IMR-90 (cell line): ENCODE measurements at regions not wholly inside any gene's neighbourhood (a gene's known extent, or its start where the extent isn't known, plus 50 kb on each side); places are given as distances from the start of the nearest gene placed in this dataset.

Source experiments
- ATAC-seq: fragments of 200-7000 bp; cut with Tn5 transposase; 2 replicates; pipeline ENCODE4 v1.9.1; 2020; ENCODE audit warnings: low read depth, mild to moderate bottlenecking, moderate library complexity
- BruUV-seq: library from RNA; stranded (reverse); fragments of 400-500 nt; replicated peaks from 2 replicates; lab custom pipeline; 2021; lab: Mats Ljungman, UMichigan
- CTCF ChIA-PET: fragments of 300-600 bp; formaldehyde crosslinking; extraction: SDS; loops from one replicate; lab custom pipeline; 2021; ENCODE audit warnings: antibody characterized with exemption; lab: Yijun Ruan, JAX
- POLR2A ChIA-PET: fragments of 300-600 bp; sonication (Branson Sonifier 250); formaldehyde crosslinking; loops from one replicate; lab custom pipeline; 2022; ENCODE audit warnings: antibody characterized with exemption; ENCODE audit not compliant: unreplicated experiment; lab: Charles Lee
- DNase-seq: peaks from one replicate; pipeline ENCODE4 v3.0.0; 2013
- H2AFZ ChIP-seq: replicated peaks from 2 replicates; pipeline ENCODE3; 2013; ENCODE audit warnings: low read length, mild to moderate bottlenecking; ENCODE audit not compliant: poor library complexity
- H2AK5ac ChIP-seq: 2 replicates; pipeline ENCODE4 v1.6.1; 2013; ENCODE audit warnings: low read depth, low read length, inconsistent platforms
- H2AK9ac ChIP-seq: replicated peaks from 2 replicates; pipeline ENCODE3; 2013; ENCODE audit warnings: mild to moderate bottlenecking, low read depth, low read length, moderate library complexity; ENCODE audit not compliant: poor library complexity
- H2BK120ac ChIP-seq: 2 replicates; pipeline ENCODE4 v1.6.1; 2013; ENCODE audit warnings: low read depth, low read length, inconsistent platforms
- H2BK15ac ChIP-seq: 3 replicates; pipeline ENCODE4 v1.6.1; 2013; ENCODE audit warnings: low read depth, low read length, inconsistent platforms
- H2BK20ac ChIP-seq: 2 replicates; pipeline ENCODE4 v1.6.1; 2013; ENCODE audit warnings: low read depth, mild to moderate bottlenecking, inconsistent platforms, low read length, moderate library complexity
- H2BK5ac ChIP-seq: 2 replicates; pipeline ENCODE4 v1.6.1; 2013; ENCODE audit warnings: mild to moderate bottlenecking, low read depth, low read length, inconsistent platforms; ENCODE audit not compliant: poor library complexity, severe bottlenecking
- H3K14ac ChIP-seq: replicated peaks from 2 replicates; pipeline ENCODE4 v1.6.1; 2013; ENCODE audit warnings: low read depth, low read length, inconsistent platforms
- H3K18ac ChIP-seq: 2 replicates; pipeline ENCODE4 v1.6.1; 2013; ENCODE audit warnings: low read depth, low read length, control low read depth
- H3K23ac ChIP-seq: 2 replicates; pipeline ENCODE4 v1.6.1; 2013; ENCODE audit warnings: low read depth, low read length, inconsistent platforms
- H3K27ac ChIP-seq: 2 replicates; pipeline ENCODE4 v1.5.1; 2013; ENCODE audit warnings: mild to moderate bottlenecking, control low read depth, low read length; ENCODE audit not compliant: insufficient read depth
- H3K27me3 ChIP-seq: 2 replicates; pipeline ENCODE4 v1.6.1; 2013; ENCODE audit warnings: low read length; ENCODE audit not compliant: control insufficient read depth, insufficient read depth
- H3K36me3 ChIP-seq: 2 replicates; pipeline ENCODE4 v1.6.1; 2013; ENCODE audit warnings: low read length, mixed read lengths; ENCODE audit not compliant: control insufficient read depth, insufficient read depth
- H3K4ac ChIP-seq: 2 replicates; pipeline ENCODE4 v1.6.1; 2013; ENCODE audit warnings: low read depth, low read length, inconsistent platforms
- H3K4me1 ChIP-seq: 2 replicates; pipeline ENCODE4 v1.6.1; 2013; ENCODE audit warnings: low read length, mixed read lengths; ENCODE audit not compliant: control insufficient read depth, insufficient read depth
- H3K4me2 ChIP-seq: 2 replicates; pipeline ENCODE4 v1.6.1; 2013; ENCODE audit warnings: low read depth, mild to moderate bottlenecking, control low read depth, low read length, moderate library complexity
- H3K4me3 ChIP-seq: 2 replicates; pipeline ENCODE4 v1.5.1; 2013; ENCODE audit warnings: low read depth, mild to moderate bottlenecking, control low read depth, low read length, moderate library complexity; ENCODE audit not compliant: insufficient read depth
- H3K56ac ChIP-seq: 2 replicates; pipeline ENCODE4 v1.6.1; 2013; ENCODE audit warnings: low read length, inconsistent platforms; ENCODE audit not compliant: insufficient read depth; ENCODE audit errors: extremely low read depth
- H3K79me1 ChIP-seq, 2 experiments: 2 replicates each; pipeline ENCODE4 v1.6.1; 2013; ENCODE audit warnings: low read length in 2 of 2, inconsistent platforms in 1 of 2, low read depth in 1 of 2
- H3K9ac ChIP-seq: 2 replicates; pipeline ENCODE4 v1.6.1; 2013; ENCODE audit warnings: low read depth, low read length, control low read depth
- H3K9me1 ChIP-seq: 2 replicates; pipeline ENCODE4 v1.6.1; 2013; ENCODE audit warnings: low read length, inconsistent platforms; ENCODE audit not compliant: insufficient read depth
- H3K9me3 ChIP-seq: 2 replicates; pipeline ENCODE4 v1.6.1; 2013; ENCODE audit warnings: low read length; ENCODE audit not compliant: control insufficient read depth, insufficient read depth
- H4K20me1 ChIP-seq: 2 replicates; pipeline ENCODE4 v1.6.1; 2013; ENCODE audit warnings: low read length, inconsistent platforms; ENCODE audit not compliant: insufficient read depth
- H4K5ac ChIP-seq: 2 replicates; pipeline ENCODE4 v1.6.1; 2013; ENCODE audit warnings: mild to moderate bottlenecking, low read depth, low read length, control low read depth
- H4K8ac ChIP-seq, 2 experiments: 2 replicates each; pipeline ENCODE4 v1.6.1; 2013; ENCODE audit warnings: low read depth in 2 of 2, low read length in 2 of 2, control low read depth in 1 of 2, inconsistent platforms in 1 of 2
- H4K91ac ChIP-seq: 2 replicates; pipeline ENCODE4 v1.6.1; 2013; ENCODE audit warnings: low read depth, low read length, inconsistent platforms; ENCODE audit not compliant: insufficient read depth
- BHLHE40 ChIP-seq: fragments of 150-350 bp; IDR thresholded peaks from 2 replicates; pipeline ENCODE4 v1.6.1; 2016; ENCODE audit warnings: mild to moderate bottlenecking, low read depth, low read length
- CEBPB ChIP-seq: IDR thresholded peaks from 2 replicates; pipeline ENCODE4 v1.6.1; 2012; ENCODE audit warnings: low read depth, low read length, improper control_type of control experiment
- FOS ChIP-seq: fragments of 150-350 bp; IDR thresholded peaks from 2 replicates; pipeline ENCODE4 v1.6.1; 2016; ENCODE audit warnings: low read depth, low read length
- MAZ ChIP-seq: IDR thresholded peaks from 2 replicates; pipeline ENCODE4 v1.6.1; 2012; ENCODE audit warnings: low read depth, mild to moderate bottlenecking, low read length, improper control_type of control experiment, moderate library complexity, borderline replicate concordance
- MXI1 ChIP-seq: IDR thresholded peaks from 2 replicates; pipeline ENCODE4 v1.6.1; 2012; ENCODE audit warnings: low read depth, mild to moderate bottlenecking, low read length, moderate library complexity, borderline replicate concordance
- NFE2L2 ChIP-seq: fragments of 150-350 bp; IDR thresholded peaks from 2 replicates; pipeline ENCODE4 v1.6.1; 2016; ENCODE audit warnings: low read depth, mild to moderate bottlenecking, low read length
- POLR2A ChIP-seq: IDR thresholded peaks from 2 replicates; pipeline ENCODE4 v1.6.1; 2012; ENCODE audit warnings: mild to moderate bottlenecking, low read depth, low read length
- RAD21 ChIP-seq: IDR thresholded peaks from 2 replicates; pipeline ENCODE4 v1.6.1; 2012; ENCODE audit warnings: low read length, improper control_type of control experiment
- RCOR1 ChIP-seq: IDR thresholded peaks from 2 replicates; pipeline ENCODE4 v1.6.1; 2012; ENCODE audit warnings: mild to moderate bottlenecking, low read length, improper control_type of control experiment; ENCODE audit not compliant: insufficient replicate concordance
- RFX5 ChIP-seq: IDR thresholded peaks from 2 replicates; pipeline ENCODE4 v1.8.0; 2012; ENCODE audit warnings: low read depth, mild to moderate bottlenecking, low read length, moderate library complexity
- WGBS, 2 experiments: methylation state at CpG; one replicate each; pipeline versions ENCODE4 v1.1.5 to v1.1.7; 2013; ENCODE audit warnings: missing lambda C conversion rate in 2 of 2; ENCODE audit not compliant: insufficient read length in 1 of 2; ENCODE audit errors: extremely low coverage in 2 of 2; 5-methylcytosine and 5-hydroxymethylcytosine counted together
- dilution Hi-C: fragments of 300-500 bp; cut with HindIII; formaldehyde crosslinking; loops from one replicate; pipeline ENCODE4 v1.14.3; 2018; ENCODE audit warnings: low sequenced_read_pairs; ENCODE audit not compliant: unreplicated experiment
- in situ Hi-C: fragments of 300-500 bp; cut with MboI; formaldehyde crosslinking; loops from 3 replicates; pipeline ENCODE4 v1.14.3; 2019; ENCODE audit warnings: low sequenced_read_pairs, inconsistent platforms, mixed read lengths
- intact Hi-C: fragments of 100-400 bp; cut with micrococcal nuclease; formaldehyde crosslinking; loops from 2 replicates; pipeline ENCODE4 v1.10.0; 2022
- TF ChIP-seq, protein P1 (sequence below): conservative IDR thresholded peaks from 2 replicates; pipeline ENCODE4 v1.5.1; 2012; ENCODE audit warnings: mild to moderate bottlenecking, low read depth, low read length, improper control_type of control experiment
- TF ChIP-seq, protein P2 (sequence below): fragments of 150-350 bp; IDR thresholded peaks from 2 replicates; pipeline ENCODE4 v1.6.1; 2016; ENCODE audit warnings: low read depth, mild to moderate bottlenecking, low read length, moderate library complexity, borderline replicate concordance

DNA sequence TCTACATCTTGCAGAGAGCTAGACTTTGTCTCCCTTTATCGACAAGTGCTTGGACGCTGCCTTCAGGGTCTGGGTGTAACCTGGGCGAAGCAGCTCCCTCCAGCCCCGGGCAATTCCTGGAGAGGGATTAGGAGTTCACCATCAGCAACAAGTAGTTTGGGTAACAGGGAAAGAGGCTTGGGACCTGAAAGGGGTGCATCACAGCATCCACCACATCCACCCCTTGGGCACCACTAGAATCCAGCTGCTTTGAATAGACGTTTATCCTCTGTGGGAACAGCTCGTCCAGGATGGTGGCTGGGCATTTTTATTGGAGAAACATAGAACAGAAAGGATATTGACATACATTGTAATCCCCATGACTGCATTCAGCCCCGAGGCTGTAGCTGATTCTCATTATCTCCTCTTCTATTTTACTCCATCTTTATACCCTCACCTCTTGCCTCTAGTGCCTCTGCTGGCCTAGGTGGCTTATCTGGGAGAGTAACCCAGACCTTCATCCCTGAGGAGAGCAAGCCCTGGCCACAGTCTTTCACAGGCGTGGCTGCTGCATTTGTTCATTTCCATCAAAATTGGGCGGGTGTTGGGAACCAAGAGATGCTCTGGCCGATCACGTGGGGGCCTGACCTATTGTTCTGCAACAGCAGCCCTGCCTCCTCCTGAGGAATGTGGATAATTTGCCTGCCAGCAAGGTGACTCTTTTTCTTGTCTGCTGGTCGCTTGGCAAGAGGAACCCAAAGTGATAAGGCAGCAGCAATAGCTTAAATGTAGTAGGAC is 109.2 kb upstream of the RALGAPA2 start:
- no peak for DNase-seq
- Histone ChIP-seq H2BK5ac (no peak overlapping the region), H2BK20ac (no peak overlapping the region), H2AFZ (no peak overlapping the region), H4K91ac (no peak overlapping the region), H4K20me1 (no peaks in the 10 kb centered on the region), H3K27me3 (no peaks in the 10 kb centered on the region), H3K4me3 (no peak overlapping the region), H3K9me1 (no peaks in the 10 kb centered on the region), H4K5ac (no peak overlapping the region), H3K18ac (no peak overlapping the region), H3K14ac (no peak overlapping the region), H3K23ac (no peak overlapping the region), H3K27ac (no peak overlapping the region), H3K4me1 (no peaks in the 10 kb centered on the region), H3K79me1 (no peaks in the 10 kb centered on the region), H3K36me3 (no peaks in the 10 kb centered on the region), H4K8ac (no peak overlapping the region), H3K4me2 (no peak overlapping the region), H3K56ac (no peak overlapping the region), H3K9me3 (no peaks in the 10 kb centered on the region), H2AK5ac (no peak overlapping the region), H2BK120ac (no peak overlapping the region), H2AK9ac (no peak overlapping the region), H3K4ac (no peak overlapping the region), H3K9ac (no peak overlapping the region), H2BK15ac (no peak overlapping the region)
- ATAC-seq, result no peak
- BruUV-seq, result no TSS peak
- dilution Hi-C loops (no loop called here), in situ Hi-C loops (no loop called here), intact Hi-C loops (loop anchor here (10.0 kb wide), 2 partner anchors 207 to 737 kb away; no protein-coding TSS in a partner anchor)
- POLR2A ChIA-PET, result no interaction called here
- TF ChIP-seq, protein P1, sequence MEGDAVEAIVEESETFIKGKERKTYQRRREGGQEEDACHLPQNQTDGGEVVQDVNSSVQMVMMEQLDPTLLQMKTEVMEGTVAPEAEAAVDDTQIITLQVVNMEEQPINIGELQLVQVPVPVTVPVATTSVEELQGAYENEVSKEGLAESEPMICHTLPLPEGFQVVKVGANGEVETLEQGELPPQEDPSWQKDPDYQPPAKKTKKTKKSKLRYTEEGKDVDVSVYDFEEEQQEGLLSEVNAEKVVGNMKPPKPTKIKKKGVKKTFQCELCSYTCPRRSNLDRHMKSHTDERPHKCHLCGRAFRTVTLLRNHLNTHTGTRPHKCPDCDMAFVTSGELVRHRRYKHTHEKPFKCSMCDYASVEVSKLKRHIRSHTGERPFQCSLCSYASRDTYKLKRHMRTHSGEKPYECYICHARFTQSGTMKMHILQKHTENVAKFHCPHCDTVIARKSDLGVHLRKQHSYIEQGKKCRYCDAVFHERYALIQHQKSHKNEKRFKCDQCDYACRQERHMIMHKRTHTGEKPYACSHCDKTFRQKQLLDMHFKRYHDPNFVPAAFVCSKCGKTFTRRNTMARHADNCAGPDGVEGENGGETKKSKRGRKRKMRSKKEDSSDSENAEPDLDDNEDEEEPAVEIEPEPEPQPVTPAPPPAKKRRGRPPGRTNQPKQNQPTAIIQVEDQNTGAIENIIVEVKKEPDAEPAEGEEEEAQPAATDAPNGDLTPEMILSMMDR, result no peak
- TF ChIP-seq RCOR1, result no peak
- TF ChIP-seq MAZ, result no peak
- no peak for TF ChIP-seq BHLHE40
- TF ChIP-seq, protein P2, sequence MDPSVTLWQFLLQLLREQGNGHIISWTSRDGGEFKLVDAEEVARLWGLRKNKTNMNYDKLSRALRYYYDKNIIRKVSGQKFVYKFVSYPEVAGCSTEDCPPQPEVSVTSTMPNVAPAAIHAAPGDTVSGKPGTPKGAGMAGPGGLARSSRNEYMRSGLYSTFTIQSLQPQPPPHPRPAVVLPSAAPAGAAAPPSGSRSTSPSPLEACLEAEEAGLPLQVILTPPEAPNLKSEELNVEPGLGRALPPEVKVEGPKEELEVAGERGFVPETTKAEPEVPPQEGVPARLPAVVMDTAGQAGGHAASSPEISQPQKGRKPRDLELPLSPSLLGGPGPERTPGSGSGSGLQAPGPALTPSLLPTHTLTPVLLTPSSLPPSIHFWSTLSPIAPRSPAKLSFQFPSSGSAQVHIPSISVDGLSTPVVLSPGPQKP, result no peak
- TF ChIP-seq NFE2L2, result no peak
- TF ChIP-seq POLR2A, result no peak
- TF ChIP-seq MXI1, result no peak
- TF ChIP-seq RAD21, result no peak
- TF ChIP-seq FOS, result no peak
- no peak for TF ChIP-seq CEBPB
- no peak for TF ChIP-seq RFX5
- CTCF ChIA-PET, result interaction anchor here (0.6 kb wide), 1 partner anchor 1590 kb away, joined by 3 read pairs; no protein-coding TSS in a partner anchor
- WGBS, 2 experiments, result 50% methylated on average over 2 of the region's 12 CpGs; no CpG with 5 or more reads in 1 of the 2 experiments
